Dedifferentiated amniotic fluid mesenchymal stem cell (primary cell): ENCODE measurements at regions not wholly inside any gene's neighbourhood (a gene's known extent, or its start where the extent isn't known, plus 50 kb on each side); places are given as distances from the start of the nearest gene placed in this dataset.

ENCODE experiments used
- DNase-seq: peaks from one replicate; pipeline ENCODE4 v3.0.0-alpha.2; 2016; ENCODE audit errors: extremely low spot score

DNA sequence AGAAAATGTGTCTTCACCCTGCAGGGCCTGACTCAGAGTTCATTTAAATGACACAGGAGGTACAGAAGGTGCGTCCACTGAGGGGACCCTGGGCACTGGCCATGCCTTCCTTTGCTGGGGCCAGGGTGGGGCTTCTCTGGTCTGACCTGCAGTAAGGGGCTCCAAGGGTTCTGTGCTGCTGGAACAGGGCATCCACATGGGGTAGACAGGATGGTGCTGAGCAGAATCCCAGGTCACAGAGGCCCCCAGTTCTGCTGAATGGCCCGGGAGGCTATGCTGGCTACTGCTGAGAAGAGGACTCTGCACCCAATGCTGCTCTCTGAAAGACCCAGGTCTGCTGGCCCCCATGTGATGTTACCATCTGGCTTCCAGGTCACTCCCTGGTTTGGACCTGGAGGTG lies 150.4 kb upstream of the GGTLC1 start:
- DNase-seq, result no peak

DNA sequence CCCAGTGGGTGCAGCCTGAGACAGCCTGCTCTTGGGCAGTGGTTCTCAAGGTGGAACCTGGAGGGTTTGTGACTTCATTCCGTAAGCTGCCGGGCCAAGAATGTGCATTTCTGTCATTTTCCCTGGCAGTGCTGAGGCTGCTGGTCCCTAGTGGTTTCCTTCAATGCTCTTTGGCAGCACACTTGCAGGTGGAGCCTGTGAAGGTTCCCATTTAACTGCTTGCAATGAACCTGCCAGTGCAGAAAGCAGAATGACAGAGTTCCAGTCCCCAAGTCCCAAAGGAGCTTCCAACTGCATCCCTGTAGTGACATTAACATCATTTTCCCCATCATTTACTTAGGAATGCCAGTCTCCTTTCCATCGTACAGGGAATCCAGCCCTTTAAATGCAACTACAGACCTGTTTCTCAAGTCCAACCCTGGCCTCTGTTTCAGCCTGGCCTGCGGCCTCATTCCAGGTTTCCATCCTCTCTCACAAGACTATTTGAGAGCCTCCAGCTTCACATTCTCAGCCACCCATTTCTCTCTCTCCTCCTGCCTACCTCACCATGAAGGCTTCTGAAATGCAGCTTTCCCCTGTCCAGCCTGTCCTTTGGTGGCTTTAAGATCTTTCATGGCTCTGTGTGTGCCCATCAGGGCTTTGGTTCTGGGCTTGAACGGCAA lies 149.7 kb upstream of the GGTLC1 start:
- no peak for DNase-seq

DNA sequence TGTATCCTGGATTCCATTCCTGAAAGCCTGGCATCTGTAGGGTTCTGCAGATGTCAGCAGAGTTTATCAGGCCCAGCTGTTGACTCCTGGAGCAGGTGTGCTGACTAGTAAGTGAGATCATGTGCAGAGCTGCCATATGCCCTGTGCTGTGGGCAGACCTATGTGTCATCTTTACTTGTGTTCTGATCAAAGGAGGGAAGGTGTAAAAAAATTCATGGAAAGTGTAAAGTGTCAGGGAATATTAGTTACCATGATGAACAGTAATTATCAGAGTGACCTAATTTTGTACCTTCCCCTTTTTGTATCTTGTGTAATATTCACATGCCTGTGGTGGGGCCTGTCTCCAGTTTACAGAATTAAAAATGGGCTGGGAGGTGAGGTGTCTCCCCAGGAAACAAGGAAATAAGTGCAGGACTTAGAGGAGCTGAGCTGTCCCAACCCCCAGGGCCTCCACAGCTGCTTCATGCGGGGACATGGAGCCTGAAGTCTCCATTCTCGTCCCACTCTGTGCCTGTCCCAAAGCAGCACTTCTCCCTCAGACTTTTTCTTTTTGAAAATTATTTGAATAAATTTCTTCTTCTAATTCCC lies 148.2 kb upstream of the GGTLC1 start:
- DNase-seq, result no peak

DNA sequence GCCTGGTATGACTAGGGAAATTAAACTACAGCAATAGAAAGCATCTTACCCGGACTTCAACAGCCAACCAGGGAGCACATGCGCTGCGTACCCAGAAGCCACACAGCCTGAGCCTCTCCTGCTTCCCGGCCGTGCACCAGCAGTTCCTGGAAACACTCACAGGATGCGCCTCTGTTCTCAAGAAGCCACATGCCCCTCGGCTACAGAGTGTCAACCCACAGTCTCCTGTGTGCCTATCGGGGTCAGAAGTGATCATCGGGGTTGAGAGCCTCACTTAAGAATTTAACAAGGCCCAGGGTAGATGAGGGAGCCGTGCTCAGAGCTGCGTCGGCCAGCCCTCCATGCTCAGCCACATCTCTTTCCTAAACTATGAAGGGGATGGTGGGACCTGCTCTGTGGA lies 147.2 kb upstream of the GGTLC1 start:
- no peak for DNase-seq

DNA sequence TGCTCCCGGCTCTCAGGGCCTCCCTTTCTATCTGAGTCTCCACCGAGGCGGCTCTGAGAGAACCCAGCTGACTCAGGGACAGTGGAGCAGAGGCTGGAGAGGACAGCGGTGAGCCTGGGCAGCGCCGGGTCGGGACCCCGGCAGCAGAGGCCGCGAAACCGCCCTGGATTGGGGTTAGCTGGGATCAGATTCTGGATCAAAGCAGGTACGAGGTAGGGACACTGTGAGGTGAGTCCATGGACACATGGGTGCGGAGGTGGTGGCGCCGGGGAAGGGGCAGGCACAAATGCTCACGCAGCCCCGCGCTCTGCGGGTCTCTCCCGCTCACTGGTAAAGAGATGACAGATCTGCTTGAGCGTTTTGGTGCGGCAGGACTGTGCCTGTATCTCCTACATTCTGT lies 146.4 kb upstream of the GGTLC1 start:
- DNase-seq, result no peak

DNA sequence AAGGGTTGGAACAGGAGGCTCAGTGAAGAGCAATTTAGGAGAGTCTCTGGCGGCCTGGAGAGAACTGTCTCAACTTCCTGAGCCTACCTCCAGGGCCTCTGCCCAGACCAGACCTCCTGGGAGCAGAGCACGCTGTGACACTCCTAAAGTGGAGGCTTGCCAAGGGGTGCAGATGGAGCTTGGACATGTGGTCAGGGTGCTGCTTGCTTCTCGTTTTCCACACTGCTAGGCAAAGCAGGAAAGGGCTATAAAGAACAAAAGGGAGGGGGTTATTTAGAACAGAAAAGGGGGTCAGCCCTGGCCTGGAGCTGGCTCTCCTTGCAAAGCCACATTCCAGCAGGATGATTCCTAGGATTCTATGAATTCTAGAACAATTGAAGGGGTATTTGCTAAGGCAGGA lies 145.7 kb upstream of the GGTLC1 start:
- no peak for DNase-seq

DNA sequence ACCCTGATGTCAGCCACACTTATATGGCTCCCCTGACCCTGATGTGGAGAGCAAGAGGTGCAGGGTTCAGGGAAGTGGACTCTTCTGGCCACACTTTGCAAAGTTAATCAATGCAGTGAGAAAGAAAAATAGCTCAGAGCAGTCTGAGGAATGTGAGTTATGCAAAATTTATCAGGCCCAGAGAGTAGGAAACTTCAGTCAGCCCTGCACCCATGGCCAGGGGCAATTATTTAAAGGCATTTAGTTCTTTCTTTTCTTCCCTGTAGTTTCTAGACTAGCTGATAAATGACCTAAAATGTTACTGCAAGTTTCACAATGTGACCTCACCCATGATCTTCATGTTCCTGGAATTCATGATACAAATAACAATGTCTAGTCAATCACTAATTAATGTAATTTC lies 143.7 kb upstream of the GGTLC1 start:
- DNase-seq, result no peak

DNA sequence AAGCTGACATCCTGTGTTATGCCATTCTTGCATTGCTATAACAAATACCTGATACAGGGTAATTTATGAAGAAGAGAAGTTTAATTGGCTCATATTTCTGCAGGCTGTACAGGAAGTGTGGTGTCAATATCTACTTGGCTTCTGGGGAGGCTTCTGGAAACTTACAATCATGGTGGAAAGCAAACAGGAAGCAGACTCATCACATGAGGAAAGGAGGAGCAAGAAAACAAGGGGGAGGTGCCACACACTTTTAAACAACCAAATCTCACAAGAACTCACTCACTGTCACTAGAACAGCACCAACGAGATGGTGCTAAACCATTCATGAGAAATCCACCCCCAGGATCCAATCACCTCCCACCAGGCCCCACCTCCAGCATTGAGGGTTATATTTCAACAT lies 143.1 kb upstream of the GGTLC1 start:
- DNase-seq, result no peak

DNA sequence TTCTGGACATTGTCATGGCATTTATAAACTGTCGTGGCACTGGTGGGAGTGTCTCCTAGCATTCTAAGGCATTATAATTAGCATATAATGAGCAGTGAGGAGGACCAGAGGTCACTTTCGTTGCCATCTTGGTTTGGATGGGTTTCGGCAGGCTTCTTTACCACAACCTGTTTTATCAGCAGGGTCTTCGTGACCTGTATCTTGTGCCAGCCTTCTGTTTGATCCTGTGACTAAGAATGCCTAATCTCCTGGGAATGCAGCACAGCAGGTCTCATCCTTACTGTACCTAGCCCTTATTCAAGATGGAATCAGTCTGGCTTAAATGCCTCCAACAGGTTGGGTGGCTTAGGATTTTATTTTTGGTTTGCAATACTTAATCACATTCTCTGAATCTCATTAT lies 142.7 kb upstream of the GGTLC1 start:
- DNase-seq, result no peak

DNA sequence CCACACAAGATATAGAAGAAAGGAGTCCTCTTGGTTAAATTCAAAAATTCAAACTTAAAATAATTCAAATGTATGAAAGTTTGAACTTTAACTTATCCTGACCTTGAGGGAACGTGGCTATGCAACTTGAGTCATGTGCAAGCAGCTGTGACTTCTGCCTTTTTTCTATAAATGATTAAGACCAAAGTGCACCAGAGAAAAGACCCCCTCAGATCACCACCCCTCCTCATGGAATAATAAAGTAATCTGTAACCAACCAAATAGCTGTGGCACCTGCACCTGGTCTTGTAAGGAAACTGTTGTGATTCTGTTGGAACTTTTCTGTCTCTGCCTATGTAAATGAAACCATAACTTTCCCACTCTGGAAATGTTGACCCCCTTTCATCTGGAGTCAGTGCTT lies 141.1 kb upstream of the GGTLC1 start:
- DNase-seq, result no peak

DNA sequence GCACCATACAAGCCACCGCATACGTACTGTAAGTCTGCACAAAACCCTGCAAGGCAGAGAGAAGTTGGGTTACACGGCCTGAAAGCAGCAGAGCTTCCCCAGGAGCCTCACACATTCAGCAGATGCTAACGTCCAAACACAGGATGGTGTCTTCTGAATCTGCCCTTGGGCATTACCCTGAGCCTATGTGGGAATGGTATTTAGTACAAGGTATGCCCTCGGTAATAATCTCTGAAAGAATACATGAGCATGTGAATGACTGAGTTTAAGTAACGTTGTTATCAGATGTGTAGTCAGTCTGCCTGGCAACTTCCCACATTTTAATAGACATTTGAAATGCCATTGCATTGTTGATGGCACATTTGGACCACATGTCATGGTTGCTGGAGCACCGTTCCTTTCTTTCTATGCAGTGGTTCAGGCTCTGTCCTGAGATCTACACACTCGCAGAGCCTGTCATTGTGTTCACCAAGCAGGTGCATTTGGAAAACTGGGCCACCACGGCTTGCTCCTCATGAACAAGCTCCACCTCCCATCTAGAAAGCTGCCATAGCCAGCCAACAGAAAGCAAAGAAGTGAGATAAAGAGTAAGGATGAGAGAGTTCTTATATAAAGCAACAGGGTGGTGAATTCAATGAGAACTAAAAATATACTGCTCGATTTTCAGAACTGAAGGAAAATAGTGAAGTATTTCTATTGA lies 136.5 kb upstream of the GGTLC1 start:
- no peak for DNase-seq

DNA sequence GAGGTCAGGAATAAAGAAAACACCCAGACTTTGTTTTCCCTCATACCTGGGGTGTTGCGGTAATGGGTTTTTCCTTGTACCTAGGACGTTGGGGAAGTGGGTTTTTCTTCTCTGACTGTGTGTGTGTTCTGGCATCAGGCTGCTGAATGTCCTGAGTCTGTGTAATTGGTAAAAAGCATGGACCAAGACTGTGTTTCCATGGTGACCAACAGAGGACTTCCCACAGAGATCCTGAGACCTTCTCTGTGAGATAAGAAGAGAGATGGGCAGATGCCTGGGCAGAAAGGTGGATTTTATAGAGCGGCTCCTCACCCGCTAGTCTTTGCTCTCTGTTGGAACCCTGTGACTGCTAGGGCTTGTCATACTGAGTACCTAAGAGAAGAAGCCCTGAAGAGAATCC lies 135.4 kb upstream of the GGTLC1 start:
- DNase-seq, result no peak

DNA sequence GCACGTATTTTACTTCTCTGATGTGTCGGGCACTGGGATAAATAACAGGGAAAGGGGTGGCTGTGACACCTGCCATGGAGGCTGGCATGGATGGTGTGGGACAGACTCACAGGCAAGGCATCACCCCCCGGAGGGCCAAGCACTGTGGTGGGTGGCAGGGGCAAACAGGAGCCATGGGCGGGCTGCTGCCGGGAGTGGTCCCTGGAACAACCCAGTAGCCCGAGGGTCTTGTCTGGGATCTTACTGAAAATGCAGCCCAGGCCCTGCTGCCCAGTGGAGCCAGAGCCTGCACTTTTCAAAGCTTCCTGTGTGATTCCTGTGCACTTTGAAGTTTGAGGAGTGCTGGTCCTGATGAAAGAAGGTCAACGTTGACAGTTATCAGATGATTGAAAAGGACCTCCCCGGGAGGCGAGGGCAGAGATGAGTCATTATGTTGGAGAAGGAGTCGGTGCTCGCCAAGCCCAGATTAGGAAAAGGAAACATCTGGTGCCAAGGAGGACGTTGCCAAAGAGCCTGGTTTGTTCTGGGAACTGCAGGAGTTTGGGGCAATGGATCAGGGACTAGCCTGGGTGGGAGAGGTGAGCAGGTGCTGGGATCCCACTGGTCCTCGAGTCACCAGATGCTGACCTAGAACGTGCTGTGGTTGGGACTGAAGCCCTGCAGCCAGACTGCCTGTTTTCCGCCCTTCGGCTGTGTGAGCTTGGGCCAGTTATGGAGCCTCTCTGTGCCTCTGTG lies 130.0 kb upstream of the GGTLC1 start:
- DNase-seq, result peak; percentile 19

DNA sequence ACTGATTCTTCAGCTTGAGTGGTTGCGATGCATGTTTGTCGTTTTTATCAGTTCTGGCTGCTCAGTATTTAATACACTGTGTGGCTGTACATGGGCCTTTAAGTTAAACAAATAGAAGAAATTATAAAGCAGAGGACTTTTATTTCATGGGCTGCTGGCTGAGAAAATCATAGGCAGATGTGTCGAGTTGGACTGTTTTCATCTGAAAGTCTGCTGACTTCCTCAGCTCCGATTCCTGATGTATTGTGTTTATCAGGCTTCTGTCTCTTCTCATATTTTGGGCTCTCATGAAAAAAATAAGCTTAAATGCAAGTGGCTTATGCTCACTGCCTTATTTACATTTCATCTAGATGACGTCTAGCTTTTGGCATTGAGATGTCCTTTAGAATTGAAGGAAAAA lies 129.5 kb upstream of the GGTLC1 start:
- peak; percentile 79 for DNase-seq

DNA sequence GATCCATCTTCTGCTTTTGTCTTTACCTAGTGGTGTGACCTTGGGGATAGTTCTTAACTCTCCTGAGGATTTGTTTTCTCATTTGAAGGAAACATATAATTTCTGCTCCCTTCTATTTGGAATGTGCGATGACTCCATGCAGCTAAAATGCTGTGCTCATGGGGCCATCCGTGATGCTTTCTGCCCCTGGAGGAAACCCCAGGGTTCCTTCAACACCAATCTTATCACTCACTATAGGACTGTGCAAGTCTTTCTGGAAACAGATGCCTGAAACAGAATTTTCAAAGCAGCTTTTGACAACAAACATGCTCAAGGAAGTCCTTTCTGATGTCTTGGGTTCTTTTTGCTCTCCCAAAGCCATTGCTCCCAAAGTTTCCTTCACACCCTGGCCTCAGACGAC lies 128.8 kb upstream of the GGTLC1 start:
- peak; percentile 22 for DNase-seq

DNA sequence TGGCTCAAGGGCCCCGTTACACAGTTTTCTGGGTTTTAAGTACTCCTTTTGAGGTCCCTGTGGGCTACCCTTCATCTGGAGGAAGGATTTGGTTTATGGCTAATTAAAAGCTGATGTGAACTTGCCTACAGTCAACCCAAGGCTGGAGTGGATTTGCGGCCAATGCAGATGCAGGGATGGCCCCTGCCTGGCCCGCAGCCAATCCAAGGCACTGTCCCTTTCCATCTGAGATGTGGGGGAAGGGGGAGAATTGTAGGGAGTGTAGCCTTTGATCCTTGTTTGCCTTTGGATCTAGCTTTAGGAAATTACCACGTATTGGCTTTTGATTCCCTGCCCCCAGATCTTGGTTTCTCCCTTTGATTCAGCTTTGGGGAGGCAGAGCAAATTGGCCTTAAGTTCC lies 128.0 kb upstream of the GGTLC1 start:
- no peak for DNase-seq

DNA sequence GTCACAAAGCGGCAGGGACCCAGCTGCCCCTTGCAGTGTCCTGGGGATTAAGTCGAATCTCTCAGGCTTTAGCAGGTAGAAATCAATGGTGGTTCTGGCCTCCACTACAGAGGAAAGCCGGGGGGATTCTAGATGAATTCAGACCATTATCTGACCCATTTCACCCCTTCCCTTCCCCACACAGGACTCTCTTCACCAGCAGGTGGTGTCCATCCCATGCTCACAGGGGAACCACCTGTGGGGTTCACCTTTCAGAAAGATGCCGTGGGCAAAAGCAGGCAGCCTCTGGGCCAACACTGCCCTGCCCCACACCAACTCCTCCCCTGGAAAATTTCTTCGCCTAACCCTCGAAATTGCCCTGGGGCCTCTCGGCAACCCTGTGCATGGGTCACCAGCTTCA lies 123.8 kb upstream of the GGTLC1 start:
- DNase-seq, result no peak

DNA sequence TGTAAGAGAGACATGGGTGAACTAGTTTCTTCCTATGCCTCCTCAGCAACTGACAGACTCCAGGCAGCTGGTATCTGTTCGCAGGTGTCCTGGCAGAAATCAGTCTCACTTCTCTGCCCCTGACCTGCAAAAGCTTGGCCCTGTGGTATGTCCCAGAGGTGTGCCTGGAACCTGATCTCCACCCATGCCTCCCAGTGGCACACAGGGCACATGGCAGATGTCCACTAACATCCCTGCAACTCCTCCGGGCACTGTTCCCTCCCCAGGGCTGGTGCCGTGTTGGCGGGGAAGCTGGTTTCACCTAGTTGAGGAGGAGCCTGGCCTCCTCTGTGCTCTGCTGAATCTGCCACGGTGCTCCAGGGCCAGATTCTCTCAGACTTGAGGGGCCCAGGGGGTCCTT lies 123.3 kb upstream of the GGTLC1 start:
- no peak for DNase-seq

DNA sequence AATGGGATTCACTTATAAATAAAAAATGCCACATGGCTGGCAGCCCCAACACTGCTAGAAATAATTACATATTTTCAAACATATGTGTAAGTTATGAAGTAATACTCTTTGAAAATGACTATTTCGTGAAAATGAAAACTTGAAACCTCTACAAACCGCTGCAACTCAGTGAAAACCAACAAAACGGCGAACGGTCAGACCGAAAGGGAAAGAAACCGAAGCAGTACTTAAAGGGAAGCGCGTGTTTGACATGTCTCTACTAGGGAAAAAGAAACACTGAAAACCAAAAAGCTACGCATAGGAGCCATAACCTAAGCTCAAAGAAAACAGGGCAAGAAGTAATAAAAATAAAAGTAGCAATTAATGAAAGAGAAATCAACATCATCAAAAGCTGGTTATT lies 121.0 kb upstream of the GGTLC1 start:
- no peak for DNase-seq

DNA sequence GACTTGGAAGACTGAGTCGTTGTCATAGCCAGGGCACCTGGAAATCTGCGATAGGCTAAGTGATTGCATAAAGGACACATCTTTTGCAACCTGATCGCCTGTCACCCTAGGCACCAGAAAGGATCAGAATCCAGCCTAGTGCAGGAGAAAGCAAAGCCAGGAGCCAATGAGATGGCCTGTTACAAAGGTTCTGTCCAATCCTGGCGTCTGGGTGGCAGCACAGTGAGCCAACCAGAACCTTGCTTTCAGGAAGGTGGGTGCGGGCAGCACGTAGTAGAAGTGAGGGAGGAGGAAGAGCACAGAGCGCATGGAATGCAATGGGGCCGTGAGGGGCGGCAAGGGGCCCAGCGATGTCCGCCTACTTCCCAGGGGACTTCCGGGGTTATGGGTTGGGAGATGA lies 120.4 kb upstream of the GGTLC1 start:
- DNase-seq, result no peak

DNA sequence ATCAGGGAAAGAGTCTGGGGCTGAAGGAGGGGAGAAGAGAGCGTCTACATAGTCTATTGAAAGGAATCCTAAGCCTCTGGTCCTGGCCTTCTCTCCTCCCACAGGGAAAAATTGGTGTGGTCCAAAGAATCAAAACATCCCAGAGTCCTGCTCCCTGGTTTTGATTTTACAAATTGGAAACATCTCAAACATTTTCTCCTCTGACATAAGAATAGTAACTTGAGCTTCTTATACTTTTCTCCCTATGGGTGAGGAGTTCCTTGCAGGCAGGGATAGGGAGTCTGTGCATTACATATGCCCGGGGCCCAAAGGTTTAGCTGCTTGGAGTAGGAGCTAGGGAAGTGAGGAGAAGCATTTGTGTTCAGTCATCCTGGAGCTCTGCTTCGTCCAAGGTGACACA lies 120.0 kb upstream of the GGTLC1 start:
- DNase-seq, result peak; percentile 25

DNA sequence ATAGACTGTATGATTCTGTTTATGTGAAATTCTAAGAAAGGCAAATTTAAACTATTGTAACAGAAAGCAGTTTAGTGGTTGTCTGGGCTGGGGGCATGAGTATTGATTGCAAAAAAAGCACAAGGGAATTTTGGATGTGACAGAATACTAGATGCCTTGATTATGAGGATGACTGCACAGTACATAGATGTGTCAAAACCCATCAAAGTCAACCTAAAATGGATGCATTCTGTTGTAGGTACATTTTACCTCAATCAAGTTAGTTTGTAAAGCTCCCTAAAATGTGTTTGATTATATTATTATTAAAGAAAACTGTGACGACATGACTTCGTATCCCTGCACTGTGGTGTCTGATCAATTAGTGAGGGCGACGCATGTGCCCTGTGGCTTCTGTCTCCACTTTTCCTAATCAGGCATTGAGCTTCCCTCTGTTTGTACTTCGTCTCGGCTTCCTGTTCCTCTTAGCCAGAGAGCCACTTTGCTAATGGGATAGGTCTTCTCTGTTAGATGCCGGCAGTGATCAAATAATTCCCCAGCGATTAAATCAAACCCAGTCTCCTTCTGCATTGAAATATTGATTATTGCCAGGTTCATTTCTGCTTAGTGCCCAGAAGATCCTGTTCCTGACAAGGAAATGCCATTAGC lies 118.3 kb upstream of the GGTLC1 start:
- DNase-seq, result no peak
